Gastrocnemius medialis (tissue), 4 donors: ENCODE measurements at regions not wholly inside any gene's neighbourhood (a gene's known extent, or its start where the extent isn't known, plus 50 kb on each side); places are given as distances from the start of the nearest gene placed in this dataset.
"Not testable (repeated sequence)": the region's sequence is repeated elsewhere in the genome, so short reads cannot be mapped to it uniquely, and the experiment has no call there.

Experiments used
- POLR2A ChIP-seq, 2 donors: fragments of 450-650 bp; IDR thresholded peaks; one replicate each; pipeline ENCODE4 v1.6.1; 2017; ENCODE audit warnings: antibody characterized with exemption in 2 of 2, mild to moderate bottlenecking in 2 of 2, moderate library complexity in 2 of 2
- TF ChIP-seq, protein P1 (sequence below), 5 experiments: fragments of 450-650 bp in 3 of 5; fragments of 200-600 bp in 2 of 5; sonication (generic) in 2 of 5; IDR thresholded peaks in 4 of 5; conservative IDR thresholded peaks in 1 of 5; 1 replicate in 4 of 5; 2 replicates in 1 of 5; pipeline ENCODE4 v1.5.1; 2016 to 2019; ENCODE audit warnings: antibody characterized with exemption in 5 of 5, mild to moderate bottlenecking in 3 of 5, moderate library complexity in 3 of 5

DNA sequence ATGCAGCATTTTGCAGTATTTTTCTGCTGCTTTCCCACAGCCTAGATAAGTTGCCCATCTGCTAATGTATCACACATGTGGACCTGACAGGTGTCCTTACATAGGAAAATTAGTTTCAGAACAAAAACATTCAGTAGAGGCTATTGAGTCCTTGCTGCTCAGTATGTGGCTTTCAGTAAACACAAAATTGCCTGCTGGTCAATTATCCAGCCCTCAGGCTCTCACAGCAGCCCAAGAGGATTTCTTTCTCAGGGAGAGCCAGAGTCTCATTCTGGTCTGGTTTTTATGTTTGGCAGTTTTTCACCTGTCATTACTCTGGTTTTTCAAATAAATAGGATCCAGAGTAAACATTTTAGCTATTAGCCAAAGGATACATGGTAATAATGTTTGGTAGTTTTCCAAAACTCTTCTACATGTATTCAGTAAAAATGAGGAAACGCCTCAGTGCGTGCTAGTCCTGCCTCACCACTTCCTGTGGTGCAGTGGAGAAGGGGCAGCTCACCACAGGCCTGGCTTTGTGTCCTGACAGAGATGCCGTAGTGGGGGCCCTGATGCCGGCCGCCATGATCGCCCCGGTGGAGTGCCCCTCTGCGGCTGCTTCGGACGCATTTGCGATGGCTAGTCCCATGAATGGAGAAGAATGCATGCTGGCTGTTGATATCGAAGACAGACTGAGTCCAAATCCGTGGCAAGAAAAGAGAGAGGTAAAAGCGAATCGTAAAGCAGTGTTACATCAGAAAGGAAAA is 80.5 kb upstream of the FAN1 start:
- TF ChIP-seq, protein P1, sequence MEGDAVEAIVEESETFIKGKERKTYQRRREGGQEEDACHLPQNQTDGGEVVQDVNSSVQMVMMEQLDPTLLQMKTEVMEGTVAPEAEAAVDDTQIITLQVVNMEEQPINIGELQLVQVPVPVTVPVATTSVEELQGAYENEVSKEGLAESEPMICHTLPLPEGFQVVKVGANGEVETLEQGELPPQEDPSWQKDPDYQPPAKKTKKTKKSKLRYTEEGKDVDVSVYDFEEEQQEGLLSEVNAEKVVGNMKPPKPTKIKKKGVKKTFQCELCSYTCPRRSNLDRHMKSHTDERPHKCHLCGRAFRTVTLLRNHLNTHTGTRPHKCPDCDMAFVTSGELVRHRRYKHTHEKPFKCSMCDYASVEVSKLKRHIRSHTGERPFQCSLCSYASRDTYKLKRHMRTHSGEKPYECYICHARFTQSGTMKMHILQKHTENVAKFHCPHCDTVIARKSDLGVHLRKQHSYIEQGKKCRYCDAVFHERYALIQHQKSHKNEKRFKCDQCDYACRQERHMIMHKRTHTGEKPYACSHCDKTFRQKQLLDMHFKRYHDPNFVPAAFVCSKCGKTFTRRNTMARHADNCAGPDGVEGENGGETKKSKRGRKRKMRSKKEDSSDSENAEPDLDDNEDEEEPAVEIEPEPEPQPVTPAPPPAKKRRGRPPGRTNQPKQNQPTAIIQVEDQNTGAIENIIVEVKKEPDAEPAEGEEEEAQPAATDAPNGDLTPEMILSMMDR (IDR thresholded peaks at IDR 0.05 in 4 of 5, conservative IDR thresholded peaks at IDR 0.05 in 1 of 5) = not testable (repeated sequence)
- TF ChIP-seq POLR2A (IDR thresholded peaks at IDR 0.05) = not testable (repeated sequence)
